Activated CD4-positive, alpha-beta T cell treated with anti-CD3 and anti-CD28 coated beads, Interleukin-2, Interleukin-4, amounts not matched to agents 100 ng/mL and 50 ng/mL, durations not matched to agents 16 hours and 8 hours (primary cell): ENCODE measurements at regions not wholly inside any gene's neighbourhood (a gene's known extent, or its start where the extent isn't known, plus 50 kb on each side); places are given as distances from the start of the nearest gene placed in this dataset.

ENCODE experiments used
- DNase-seq: peaks from one replicate; pipeline ENCODE4 v3.0.0-alpha.2; 2020; ENCODE audit warnings: low spot score

- no peak for DNase-seq
Measured at GRCh38 chr1:199161766-199162303, 523.0 kb downstream of the PTPRC start.

DNA sequence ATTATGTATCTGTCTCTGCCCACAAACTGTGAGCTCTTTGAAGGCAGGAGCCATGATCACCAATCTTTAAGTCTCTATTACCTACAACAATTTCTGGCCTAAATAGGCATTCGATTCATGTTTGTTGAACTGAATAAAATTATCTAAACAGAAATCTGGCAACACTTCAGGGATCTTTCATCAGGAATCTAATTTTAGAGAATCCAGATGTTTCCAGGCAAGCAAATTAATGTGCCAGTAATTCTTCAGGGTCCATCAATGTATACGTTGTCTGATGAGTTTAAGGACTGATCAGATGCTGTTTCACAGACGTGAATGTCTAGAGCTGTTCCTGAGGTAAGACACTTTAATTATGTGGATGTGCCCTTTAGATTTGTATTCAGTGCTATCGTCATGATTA is 524.4 kb downstream of the PTPRC start:
- no peak for DNase-seq

DNA sequence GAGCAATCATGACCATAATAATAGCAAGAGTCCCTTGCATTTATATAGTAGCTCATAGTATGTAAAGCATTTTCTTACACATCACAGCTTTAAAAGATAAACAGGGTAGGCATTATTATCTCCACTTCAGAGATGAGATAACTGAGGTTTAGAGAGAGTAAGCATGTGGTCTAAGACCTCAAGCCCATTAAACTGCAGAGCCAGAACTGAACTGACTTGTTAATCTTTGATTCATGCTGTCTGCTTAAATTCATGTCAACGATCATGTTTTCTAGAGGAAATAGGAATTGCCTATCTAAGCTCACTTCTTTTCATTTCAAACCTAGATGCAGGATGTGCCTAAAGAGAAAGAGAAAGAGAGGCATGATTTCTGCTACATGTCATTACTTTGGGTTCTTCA is 524.8 kb downstream of the PTPRC start:
- peak; percentile 6 for DNase-seq

- no peak for DNase-seq
Measured at GRCh38 chr1:199167460-199167859, 528.6 kb downstream of the PTPRC start.

- DNase-seq: no peak
Measured at GRCh38 chr1:199168888-199169585, 530.2 kb downstream of the PTPRC start.

GRCh38 chr1:199170711-199171110 is 531.9 kb downstream of the PTPRC start:
- DNase-seq: no peak

DNA sequence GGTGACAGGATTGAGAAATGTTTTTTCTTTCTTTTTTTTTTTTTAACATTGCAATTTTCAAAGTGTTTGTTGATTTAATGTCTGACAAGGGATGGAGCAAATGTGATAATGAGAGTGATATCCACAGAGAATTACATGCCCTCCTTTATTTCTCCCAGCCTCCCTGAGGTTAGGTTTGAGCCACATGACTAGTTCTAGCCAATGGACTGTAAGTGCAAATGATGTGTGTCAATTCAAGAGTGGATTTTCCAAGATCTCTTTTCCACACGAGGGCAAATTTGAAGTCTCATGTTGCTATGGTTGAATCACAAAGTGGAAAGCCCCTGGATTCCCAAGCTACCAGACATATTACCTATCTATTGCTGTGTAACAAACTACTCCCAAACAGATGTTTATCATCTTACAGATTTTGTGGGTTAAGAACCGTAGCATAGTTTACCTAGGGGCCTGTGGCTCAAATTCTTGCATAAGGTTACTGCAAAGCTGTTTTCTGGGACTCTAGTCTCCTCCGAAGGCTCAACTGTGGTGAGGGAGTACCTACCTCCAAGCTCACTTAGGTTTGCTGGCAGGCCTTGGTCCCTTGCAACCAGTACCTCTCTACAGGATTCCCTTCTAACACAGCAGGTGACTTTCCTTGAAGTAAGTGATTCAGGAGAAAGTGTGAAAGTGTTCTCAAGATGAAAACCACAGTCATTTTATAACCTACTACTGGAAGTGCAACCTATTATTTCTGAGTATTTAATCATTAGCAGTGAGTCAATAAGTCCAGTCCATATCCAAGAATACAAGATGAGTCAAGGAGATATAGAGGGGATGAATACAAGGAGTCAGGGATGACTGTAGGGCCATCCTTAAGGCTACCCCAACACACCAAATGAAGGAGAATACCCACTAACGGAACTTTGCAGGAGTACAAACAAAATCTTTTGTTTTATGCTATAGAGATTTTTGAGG is 533.6 kb downstream of the PTPRC start:
- DNase-seq: peak; percentile 34

DNA sequence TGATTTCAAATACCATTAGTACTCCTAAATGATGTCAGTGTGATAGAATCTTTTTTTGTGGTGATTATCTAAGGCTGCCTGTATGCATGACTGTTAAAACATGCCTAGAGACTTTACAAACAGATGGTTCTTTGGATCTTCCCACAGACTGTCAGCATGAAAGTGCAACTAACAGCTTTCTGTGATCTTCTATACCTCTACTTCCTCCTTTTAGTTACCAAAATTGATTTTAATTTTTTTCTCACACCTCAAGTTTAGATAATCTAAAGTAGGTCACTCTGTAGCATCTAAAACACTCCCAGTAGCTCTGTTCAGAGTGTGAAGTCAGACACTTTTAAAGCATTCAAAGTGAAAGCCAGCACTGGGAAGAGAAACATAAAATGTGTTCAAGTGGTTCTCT is 534.5 kb downstream of the PTPRC start:
- peak; percentile 75 for DNase-seq

GRCh38 chr1:199174336-199174735 is 535.5 kb downstream of the PTPRC start:
- DNase-seq: no peak

GRCh38 chr1:199176713-199177112 is 537.9 kb downstream of the PTPRC start:
- no peak for DNase-seq

DNA sequence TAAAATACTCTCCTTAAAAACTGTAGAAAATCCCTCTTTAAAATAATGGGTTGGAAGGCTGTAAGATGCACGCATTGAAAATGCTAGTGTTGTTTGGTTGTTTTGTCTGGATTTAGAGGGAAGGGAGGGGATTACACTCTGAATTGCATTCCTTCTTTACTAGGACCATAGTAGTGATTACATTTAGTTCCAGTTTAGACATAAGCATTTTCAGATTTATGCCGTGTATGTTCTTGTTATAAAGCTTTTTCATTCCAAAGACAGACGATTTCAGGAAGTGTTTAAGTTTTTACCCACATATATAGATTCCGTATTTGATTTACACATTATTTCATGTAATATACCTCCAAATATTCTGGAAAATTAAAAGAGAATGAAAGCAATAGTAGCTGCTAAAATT is 538.4 kb downstream of the PTPRC start:
- no peak for DNase-seq

GRCh38 chr1:199178646-199179045 is 539.8 kb downstream of the PTPRC start:
- no peak for DNase-seq

DNA sequence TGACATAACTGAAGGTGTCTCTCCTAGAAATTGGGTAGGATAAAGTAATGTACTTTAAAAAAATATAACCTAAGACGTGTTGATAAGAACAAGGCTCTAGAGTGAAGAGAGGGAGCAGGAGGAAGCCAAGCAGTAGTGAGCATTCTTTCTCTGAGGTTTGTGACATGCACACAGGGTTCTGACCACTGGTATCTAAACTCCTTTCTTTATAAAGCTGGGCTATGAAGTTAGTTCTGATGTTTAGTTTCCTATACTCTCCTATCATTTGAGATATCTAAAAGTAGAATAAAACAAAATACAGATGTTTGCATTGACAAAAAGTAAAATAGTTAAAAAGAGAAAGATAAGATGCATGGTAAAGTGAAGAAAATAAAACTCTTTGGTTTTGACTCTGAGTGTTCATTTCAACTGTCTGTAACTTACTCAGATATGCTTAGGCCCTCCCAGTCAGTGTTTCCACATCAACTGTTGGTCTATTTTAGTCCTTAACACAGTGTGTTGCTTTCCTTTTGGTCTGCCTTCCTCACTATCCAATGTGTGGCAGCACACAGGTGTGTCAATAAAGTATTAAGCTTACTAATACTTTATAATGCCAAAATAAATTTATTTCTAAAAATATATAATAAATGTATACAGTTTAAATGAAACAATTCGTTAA is 543.5 kb downstream of the PTPRC start:
- DNase-seq: no peak

DNA sequence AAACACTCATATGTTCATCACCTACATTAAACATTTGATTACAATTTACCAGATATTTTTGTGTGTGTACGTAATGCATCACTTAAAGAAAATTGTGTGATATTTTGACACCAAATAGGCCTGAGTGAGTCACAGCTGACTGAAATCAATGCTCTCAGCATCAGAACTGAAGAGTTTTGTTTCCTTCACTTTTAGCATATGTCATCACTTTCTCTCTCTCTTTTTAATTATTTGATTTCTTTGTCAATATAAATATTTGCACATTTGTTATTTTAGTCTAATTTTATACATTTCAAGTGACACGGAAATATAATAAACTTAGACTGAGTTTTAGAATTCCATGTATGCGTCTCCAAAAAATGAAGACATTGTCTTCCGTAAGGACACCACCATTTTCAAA is 545.3 kb downstream of the PTPRC start:
- DNase-seq: no peak

DNA sequence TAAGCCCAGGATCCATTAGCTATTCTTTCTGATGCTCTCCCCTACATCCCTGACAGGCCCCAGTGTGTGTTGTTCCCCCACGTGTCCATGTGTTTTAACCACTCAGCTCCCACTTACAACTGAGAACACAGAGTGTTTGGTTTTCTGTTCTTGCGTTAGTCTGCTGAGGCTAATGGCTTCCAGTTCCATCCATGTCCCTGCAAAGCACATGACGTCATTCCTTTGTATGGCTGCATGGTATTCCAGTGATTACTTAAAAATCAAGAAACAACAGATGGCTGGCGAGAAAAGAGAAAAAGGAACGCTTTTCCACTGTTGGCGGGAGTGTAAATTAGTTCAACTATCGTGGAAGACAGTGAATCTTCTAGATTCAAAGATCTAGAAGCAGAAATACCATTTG is 556.0 kb downstream of the PTPRC start:
- no peak for DNase-seq

DNA sequence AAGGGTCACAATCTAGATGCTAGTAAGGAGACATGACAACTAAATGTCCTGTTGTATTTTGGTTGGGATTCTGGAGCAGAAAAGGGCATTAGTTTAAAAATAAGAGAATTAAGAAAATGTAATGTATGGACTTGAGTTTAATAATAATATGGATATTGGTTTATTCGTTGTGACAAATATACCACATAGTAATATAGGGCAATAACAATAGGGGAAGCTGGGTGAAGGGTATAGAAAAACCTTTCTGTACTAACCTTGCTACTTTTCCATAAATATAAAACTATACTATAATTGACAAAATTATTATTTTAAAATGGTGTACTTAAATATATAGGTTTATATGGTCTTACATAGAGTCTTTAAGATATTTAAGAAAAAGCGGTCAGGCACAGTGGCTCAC is 558.9 kb downstream of the PTPRC start:
- no peak for DNase-seq

DNA sequence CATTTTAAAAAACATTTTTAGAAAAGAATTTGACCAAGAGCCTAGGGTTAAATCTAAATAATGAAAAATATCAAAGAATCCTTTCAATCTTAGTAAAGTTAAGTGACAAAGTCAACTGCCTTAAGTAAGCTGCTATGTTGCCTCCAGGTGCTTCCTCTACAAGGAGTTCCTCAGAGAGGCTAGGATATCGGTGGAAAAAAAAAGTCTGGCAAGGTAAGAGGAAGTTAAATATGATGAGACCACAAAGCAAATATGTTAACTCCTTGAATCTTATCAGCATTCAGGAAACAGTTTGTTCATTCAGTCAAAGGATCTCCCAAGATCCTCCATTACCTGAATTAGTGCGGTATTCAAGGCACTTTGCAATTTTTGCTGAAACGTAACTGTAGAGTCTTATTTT is 563.5 kb downstream of the PTPRC start:
- DNase-seq: no peak

DNA sequence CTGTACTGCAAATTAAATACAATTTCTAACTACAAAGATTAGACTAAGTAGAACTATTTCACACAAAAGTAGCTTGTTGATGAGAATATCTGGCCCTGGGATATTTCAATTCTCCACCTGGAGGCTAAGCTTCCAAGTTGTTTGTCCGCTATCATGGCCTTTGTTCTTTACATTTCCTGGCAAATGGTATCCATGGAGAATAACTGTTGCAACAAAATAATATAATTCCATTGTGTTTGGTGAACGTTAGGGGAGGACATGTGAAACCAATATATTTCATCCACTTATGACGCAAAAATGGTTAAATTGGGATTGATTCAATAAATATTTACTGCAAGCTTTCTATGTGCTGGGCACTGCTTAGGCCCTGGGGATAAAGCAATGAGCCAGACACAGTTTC is 565.4 kb downstream of the PTPRC start:
- no peak for DNase-seq

DNA sequence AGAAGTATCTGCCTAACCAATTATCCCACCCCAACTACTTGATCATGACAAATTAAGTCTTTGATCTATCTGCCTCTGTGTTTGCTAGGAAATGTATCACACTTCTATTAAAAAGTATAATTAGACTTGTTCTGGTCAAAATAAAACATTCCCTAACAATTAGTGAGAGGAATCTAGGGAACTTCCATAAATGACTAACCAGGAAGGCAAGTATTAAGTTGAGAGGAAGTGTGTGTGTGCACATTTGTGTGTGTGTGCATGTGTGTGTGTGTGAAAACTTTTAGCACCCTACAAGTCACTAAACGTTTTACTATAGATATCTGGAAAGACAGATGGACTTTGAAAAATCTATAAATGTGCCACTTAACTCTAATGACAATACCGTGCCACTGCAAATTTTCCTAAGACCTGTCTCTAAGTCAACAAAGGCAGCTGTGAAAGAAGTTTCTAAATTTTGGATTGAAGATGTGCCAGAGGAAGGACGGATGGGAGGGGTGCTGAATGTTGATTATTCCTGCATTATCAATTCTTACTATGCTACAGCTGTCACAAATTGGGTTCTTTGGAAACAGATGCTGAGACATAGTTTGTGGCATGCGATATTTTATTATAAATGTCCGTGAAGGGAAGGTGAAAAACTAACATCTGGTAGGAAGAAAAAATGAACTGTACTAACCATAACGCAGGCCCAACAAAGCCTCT is 567.1 kb downstream of the PTPRC start:
- DNase-seq: no peak

DNA sequence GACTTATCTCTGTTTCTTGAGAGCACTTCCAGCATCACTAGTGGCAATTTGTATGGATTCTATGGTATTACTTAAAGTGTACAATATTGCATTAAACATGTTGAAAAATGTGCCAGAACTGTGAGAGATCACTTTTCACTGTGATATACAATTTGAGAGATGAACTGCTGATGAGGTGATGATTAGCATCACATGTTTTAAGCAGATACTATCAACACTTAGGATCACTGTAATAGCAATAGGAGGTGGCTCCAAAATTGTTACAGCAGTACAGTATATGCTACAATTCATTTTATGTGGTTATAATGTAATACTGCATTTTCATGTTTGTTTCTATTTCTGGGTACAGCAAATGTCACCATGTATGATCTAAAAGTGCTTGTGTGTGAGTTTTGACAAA is 570.0 kb downstream of the PTPRC start:
- no peak for DNase-seq

DNA sequence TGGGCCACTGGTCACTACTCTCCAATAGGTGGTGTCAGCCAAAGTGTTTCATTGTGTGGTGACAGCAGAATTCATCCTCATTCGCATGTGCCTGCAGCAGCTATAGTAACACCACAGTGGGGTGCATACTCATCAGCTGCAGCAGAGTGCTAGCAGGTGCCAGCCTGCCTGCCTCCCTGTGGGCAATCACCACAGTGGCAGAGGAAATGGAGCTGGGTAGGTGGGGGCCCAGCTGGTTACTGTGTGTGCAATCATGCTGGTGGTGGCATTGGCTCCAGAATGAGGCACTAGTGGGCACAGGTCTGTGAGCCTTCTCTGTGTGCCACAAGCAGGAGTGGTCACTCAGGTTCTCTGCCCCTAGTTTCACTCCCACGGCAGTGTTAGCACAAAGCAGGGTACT is 579.2 kb downstream of the PTPRC start:
- no peak for DNase-seq

DNA sequence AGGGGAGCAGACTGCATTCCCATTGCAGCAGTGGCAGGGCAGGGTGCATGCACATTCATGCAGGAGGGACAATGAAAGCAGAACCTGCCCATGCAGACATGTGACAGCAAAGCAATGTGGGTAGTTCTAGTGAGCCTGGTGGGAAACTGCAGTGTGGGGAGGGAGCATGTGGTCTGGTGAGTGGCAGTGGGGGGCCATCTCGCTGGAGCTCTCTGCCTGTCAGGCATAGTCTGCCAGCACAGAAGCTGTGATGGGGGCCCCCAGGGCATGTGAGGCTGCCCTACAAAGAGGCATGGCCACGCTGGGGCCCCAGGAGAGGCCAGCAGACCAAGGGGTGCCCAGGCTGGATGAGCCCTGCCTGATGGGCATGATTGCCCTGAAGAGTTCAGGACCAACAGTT is 579.7 kb downstream of the PTPRC start:
- DNase-seq: no peak
